Upper lobe of right lung (tissue), 1 donor: ENCODE measurements at regions not wholly inside any gene's neighbourhood (a gene's known extent, or its start where the extent isn't known, plus 50 kb on each side); places are given as distances from the start of the nearest gene placed in this dataset.

Source experiments
- ATAC-seq: fragments of 200-7000 bp; cut with Tn5 transposase; one replicate; pipeline ENCODE4 v1.9.1; 2020; ENCODE audit warnings: mild to moderate bottlenecking, moderate library complexity
- DNase-seq: peaks from one replicate; pipeline ENCODE4 v3.0.0-alpha.2; 2020
- H3K27ac ChIP-seq: fragments of 200-600 bp; one replicate; pipeline ENCODE4 v1.8.0; 2022
- H3K27me3 ChIP-seq: fragments of 200-600 bp; one replicate; pipeline ENCODE4 v1.8.0; 2022; ENCODE audit warnings: mild to moderate bottlenecking
- H3K36me3 ChIP-seq: fragments of 200-600 bp; one replicate; pipeline ENCODE4 v1.8.0; 2022
- H3K4me1 ChIP-seq: fragments of 200-600 bp; one replicate; pipeline ENCODE4 v1.8.0; 2022
- H3K4me3 ChIP-seq: fragments of 200-600 bp; one replicate; pipeline ENCODE4 v1.8.0; 2022; ENCODE audit warnings: mild to moderate bottlenecking
- H3K9me3 ChIP-seq: fragments of 200-600 bp; one replicate; pipeline ENCODE4 v1.8.0; 2022
- CTCF ChIP-seq: fragments of 200-600 bp; IDR thresholded peaks from one replicate; pipeline ENCODE4 v1.8.0; 2022; ENCODE audit warnings: antibody characterized with exemption
- intact Hi-C: fragments of 100-400 bp; cut with DNase I; formaldehyde crosslinking; loops from one replicate; pipeline ENCODE4 v1.11.0; 2022
- donor health status: DM: no; HTN: yes; CAD: no; lungs with severe emphysema.

- Histone ChIP-seq H3K4me1 (peaks cover 18% of the 10 kb centered on the region), H3K4me3 (no peak overlapping the region), H3K27me3 (no peaks in the 10 kb centered on the region), H3K9me3 (no peaks in the 10 kb centered on the region), H3K27ac (no peak overlapping the region), H3K36me3 (no peaks in the 10 kb centered on the region)
- no peak for ATAC-seq
- TF ChIP-seq CTCF: no peak
- DNase-seq: no peak
- intact Hi-C loops: no loop called here
Measured at GRCh38 chr5:111676926-111677415, 80.0 kb downstream of the NREP start.

- H3K9me3 ChIP-seq: no peaks in the 10 kb centered on the region
- H3K4me1 ChIP-seq: peaks cover 12% of the 10 kb centered on the region
- intact Hi-C loops: no loop called here
- DNase-seq (no peak), ATAC-seq (no peak)
- H3K27ac ChIP-seq: no peak overlapping the region
- no peaks in the 10 kb centered on the region for H3K36me3 ChIP-seq
- no peak for TF ChIP-seq CTCF
- H3K27me3 ChIP-seq: no peaks in the 10 kb centered on the region
- no peak overlapping the region for H3K4me3 ChIP-seq
Measured at GRCh38 chr5:111676466-111676865, 80.5 kb downstream of the NREP start.

- H3K27ac ChIP-seq: no peak overlapping the region
- peaks cover 1% of the 10 kb centered on the region for H3K4me1 ChIP-seq
- H3K36me3 ChIP-seq: no peaks in the 10 kb centered on the region
- intact Hi-C loops: no loop called here
- no peaks in the 10 kb centered on the region for H3K9me3 ChIP-seq
- H3K27me3 ChIP-seq: no peaks in the 10 kb centered on the region
- no peak overlapping the region for H3K4me3 ChIP-seq
- no peak for DNase-seq
- ATAC-seq: no peak
- TF ChIP-seq CTCF: no peak
Measured at GRCh38 chr5:111675201-111675934, 81.6 kb downstream of the NREP start.

GRCh38 chr5:111673891-111674626 is 82.9 kb downstream of the NREP start:
- intact Hi-C loops: no loop called here
- H3K36me3 ChIP-seq: no peaks in the 10 kb centered on the region
- no peaks in the 10 kb centered on the region for H3K4me1 ChIP-seq
- H3K27me3 ChIP-seq: no peaks in the 10 kb centered on the region
- H3K9me3 ChIP-seq: no peaks in the 10 kb centered on the region
- H3K27ac ChIP-seq: no peak overlapping the region
- H3K4me3 ChIP-seq: no peak overlapping the region
- ATAC-seq (no peak), DNase-seq (no peak)
- TF ChIP-seq CTCF: no peak

- DNase-seq (no peak), ATAC-seq (no peak)
- H3K4me3 ChIP-seq: no peak overlapping the region
- intact Hi-C loops: no loop called here
- TF ChIP-seq CTCF: no peak
- H3K4me1 ChIP-seq: no peaks in the 10 kb centered on the region
- no peaks in the 10 kb centered on the region for H3K27me3 ChIP-seq
- H3K27ac ChIP-seq: no peak overlapping the region
- no peaks in the 10 kb centered on the region for H3K36me3 ChIP-seq
- no peaks in the 10 kb centered on the region for H3K9me3 ChIP-seq
Measured at GRCh38 chr5:111672099-111672498, 84.9 kb downstream of the NREP start.
